ENCODE measurements at regions not wholly inside any gene's neighbourhood (a gene's known extent, or its start where the extent isn't known, plus 50 kb on each side); places are given as distances from the start of the nearest gene placed in this dataset.

DNA sequence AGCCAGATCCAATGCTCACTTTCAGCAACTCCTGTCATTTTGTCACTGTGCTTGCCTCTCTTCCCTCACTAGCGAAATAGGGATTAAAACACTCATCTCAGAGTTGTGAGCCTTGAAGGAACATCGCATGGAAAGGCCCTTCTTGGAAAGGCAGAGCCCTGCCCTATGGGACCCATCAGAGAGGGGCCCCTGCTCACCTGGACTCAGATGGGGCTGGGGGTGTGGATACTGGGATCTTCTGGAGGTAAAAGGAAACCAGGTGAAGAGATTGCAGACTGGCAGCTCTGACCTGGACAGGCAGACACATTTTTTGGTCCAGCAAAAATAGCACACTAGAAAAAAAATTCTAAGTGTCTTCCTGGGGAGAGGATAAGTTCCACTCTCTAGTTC, 54.2 kb upstream of the EPS8L3 start:
- H3K36me3 ChIP-seq (ENCODE audit: control insufficient read depth in 1 of 2, insufficient read depth in 2 of 2, low read length in 2 of 2): no peaks in the 10 kb centered on the region
- no peaks in the 10 kb centered on the region for H3K27me3 ChIP-seq (ENCODE audit: low read depth, low read length)
- H3K27ac ChIP-seq (ENCODE audit: low read length): no peak overlapping the region
- peaks cover 8 to 10% of the 10 kb centered on the region in 2 donors for H3K4me1 ChIP-seq (ENCODE audit: control insufficient read depth in 1 of 2, insufficient read depth in 2 of 2, low read length in 2 of 2)
- H3K4me3 ChIP-seq (ENCODE audit: low read depth in 1 of 2, low read length in 2 of 2): no peak overlapping the region
- no peaks in the 10 kb centered on the region for H3K9me3 ChIP-seq (ENCODE audit: control insufficient read depth in 1 of 2, low read length in 2 of 2)

DNA sequence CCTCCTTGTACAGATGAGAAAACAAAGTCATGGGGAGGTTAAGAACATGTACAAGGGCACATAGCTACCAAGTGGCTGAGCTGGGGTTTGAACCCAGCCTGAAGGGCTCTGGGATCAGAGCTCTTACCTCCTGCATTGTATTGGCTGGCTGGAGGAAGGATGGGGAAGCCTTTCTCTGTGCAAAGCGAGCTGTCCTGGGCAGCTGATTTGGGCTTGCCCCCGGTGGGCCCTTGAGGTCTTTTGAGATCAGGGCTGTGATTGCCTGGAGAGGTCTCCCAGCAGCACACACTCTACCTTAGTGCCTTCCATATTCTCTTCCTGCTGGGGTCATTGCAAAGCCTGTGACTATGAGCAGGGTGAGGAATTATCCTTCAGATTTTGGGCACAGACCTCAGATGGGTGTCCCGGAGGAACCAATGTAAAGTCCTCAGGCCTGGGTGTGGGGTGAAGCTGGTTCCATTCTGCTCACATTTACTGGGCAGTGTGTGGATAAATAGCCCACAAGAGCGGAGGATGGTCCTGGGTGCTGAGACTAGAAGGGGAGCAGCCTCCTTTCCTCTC, 53.3 kb upstream of the EPS8L3 start:
- peaks cover 4 to 8% of the 10 kb centered on the region in 2 donors for H3K4me1 ChIP-seq (ENCODE audit: control insufficient read depth in 1 of 2, insufficient read depth in 2 of 2, low read length in 2 of 2)
- H3K9me3 ChIP-seq (ENCODE audit: control insufficient read depth in 1 of 2, low read length in 2 of 2): no peaks in the 10 kb centered on the region
- H3K36me3 ChIP-seq (ENCODE audit: control insufficient read depth in 1 of 2, insufficient read depth in 2 of 2, low read length in 2 of 2): no peaks in the 10 kb centered on the region
- H3K4me3 ChIP-seq (ENCODE audit: low read depth in 1 of 2, low read length in 2 of 2): no peak overlapping the region
- H3K27me3 ChIP-seq (ENCODE audit: low read depth, low read length): no peaks in the 10 kb centered on the region
- no peak overlapping the region for H3K27ac ChIP-seq (ENCODE audit: low read length)

DNA sequence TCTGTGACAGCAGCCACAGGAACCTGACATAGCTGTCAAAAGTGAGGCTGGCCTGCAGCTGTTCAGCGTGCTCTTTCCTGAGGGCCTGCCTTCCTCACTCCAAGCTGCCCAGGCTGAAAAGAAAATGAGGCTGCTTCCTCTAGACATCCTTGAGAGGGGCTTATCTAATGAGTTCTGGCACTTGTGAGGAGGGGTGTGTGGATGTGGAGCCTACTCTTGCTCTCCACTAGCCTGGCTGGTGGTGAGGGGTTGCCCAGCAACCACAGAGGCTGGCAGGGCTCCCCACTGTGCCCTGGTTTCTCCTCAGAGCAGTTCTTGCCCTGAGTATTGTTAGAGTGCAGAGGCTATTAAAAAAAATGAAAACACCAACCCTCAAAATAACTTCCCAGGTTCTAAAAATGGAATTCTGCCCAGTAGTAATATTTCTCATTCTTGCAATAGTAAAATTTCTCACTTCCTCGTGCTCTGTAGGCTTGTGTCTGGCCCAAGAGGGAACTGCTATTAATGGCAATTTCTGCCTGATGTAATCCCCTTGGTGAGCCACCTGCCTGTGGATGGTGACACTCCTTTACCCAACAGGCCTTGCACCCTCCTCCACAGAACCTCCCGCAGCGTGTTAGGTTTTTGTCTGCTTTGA, 52.6 kb upstream of the EPS8L3 start:
- Histone ChIP-seq H3K4me1 (ENCODE audit: control insufficient read depth in 1 of 2, insufficient read depth in 2 of 2, low read length in 2 of 2) (peaks cover 4 to 8% of the 10 kb centered on the region in 2 donors), H3K9me3 (ENCODE audit: control insufficient read depth in 1 of 2, low read length in 2 of 2) (no peaks in the 10 kb centered on the region), H3K27ac (ENCODE audit: low read length) (no peak overlapping the region), H3K4me3 (ENCODE audit: low read depth in 1 of 2, low read length in 2 of 2) (no peak overlapping the region), H3K36me3 (ENCODE audit: control insufficient read depth in 1 of 2, insufficient read depth in 2 of 2, low read length in 2 of 2) (no peaks in the 10 kb centered on the region), H3K27me3 (ENCODE audit: low read depth, low read length) (no peaks in the 10 kb centered on the region)

DNA sequence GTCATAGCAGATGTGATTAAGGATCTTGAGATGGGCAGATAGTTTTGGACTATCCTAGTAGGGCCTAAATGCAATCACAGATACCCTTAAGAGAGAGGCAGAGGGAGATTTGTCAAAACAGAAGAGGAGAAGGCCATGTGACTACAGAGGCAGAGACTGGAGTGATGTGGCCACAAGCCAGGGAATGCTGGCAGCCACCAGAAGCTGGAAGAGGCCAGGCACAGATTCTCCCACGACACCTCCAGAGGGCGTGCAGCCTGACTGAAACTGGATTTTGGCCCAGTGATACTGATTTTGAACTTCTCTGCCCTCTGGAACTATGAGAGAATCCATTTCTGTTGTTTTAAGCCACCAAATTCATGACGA, 52.1 kb upstream of the EPS8L3 start:
- H3K4me3 ChIP-seq (ENCODE audit: low read depth in 1 of 2, low read length in 2 of 2): no peak overlapping the region
- no peak overlapping the region for H3K27ac ChIP-seq (ENCODE audit: low read length)
- no peaks in the 10 kb centered on the region for H3K9me3 ChIP-seq (ENCODE audit: control insufficient read depth in 1 of 2, low read length in 2 of 2)
- peaks cover 4 to 8% of the 10 kb centered on the region in 2 donors for H3K4me1 ChIP-seq (ENCODE audit: control insufficient read depth in 1 of 2, insufficient read depth in 2 of 2, low read length in 2 of 2)
- no peaks in the 10 kb centered on the region for H3K36me3 ChIP-seq (ENCODE audit: control insufficient read depth in 1 of 2, insufficient read depth in 2 of 2, low read length in 2 of 2)
- H3K27me3 ChIP-seq (ENCODE audit: low read depth, low read length): no peaks in the 10 kb centered on the region

DNA sequence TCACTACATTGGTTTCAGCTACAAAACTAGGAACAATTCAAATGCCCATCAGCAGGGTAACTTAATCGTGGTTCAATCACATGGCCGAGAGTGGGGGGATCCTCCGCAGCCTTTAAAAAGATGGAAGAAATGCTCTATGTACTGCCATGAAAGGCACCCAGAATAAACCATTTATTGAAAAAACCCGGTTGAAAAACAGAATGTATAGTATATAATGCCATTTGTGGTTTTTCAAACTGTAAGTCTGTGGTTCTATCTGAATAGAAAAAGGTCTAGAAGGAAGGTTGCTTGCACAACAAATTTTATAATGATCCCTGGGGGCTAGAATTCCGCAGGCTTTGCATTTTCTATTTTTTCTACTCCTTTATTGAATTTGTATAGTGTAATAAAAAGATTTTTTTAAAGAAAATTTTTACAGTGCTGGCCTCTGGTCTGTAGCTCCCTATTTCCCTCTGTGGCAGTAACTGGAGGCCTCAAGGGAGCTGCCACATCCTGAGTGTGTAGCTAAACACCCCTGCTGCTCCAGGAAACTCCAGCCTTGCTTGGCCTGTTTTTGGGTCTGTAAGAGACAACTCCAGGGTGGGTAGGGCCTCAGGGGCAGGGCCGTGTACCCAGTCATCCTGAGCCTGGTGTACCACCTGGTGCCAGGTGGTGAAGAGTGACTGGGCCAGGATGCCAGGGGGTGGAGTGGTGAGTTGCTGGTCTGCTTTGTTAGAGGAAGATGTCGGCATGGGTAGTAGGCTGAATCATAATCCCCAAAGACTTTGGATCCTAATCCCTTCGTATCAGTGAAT, 51.5 kb upstream of the EPS8L3 start:
- Histone ChIP-seq H3K36me3 (ENCODE audit: control insufficient read depth in 1 of 2, insufficient read depth in 2 of 2, low read length in 2 of 2) (no peaks in the 10 kb centered on the region), H3K9me3 (ENCODE audit: control insufficient read depth in 1 of 2, low read length in 2 of 2) (no peaks in the 10 kb centered on the region), H3K27ac (ENCODE audit: low read length) (no peak overlapping the region), H3K4me3 (ENCODE audit: low read depth in 1 of 2, low read length in 2 of 2) (no peak overlapping the region), H3K4me1 (ENCODE audit: control insufficient read depth in 1 of 2, insufficient read depth in 2 of 2, low read length in 2 of 2) (peaks cover 4 to 8% of the 10 kb centered on the region in 2 donors), H3K27me3 (ENCODE audit: low read depth, low read length) (no peaks in the 10 kb centered on the region)

GRCh38 chr1:109814223-109814622, 50.5 kb upstream of the EPS8L3 start:
- no peaks in the 10 kb centered on the region for H3K27me3 ChIP-seq (ENCODE audit: low read depth, low read length)
- H3K9me3 ChIP-seq (ENCODE audit: control insufficient read depth in 1 of 2, low read length in 2 of 2): no peaks in the 10 kb centered on the region
- no peaks in the 10 kb centered on the region for H3K36me3 ChIP-seq (ENCODE audit: control insufficient read depth in 1 of 2, insufficient read depth in 2 of 2, low read length in 2 of 2)
- H3K27ac ChIP-seq (ENCODE audit: low read length): no peak overlapping the region
- H3K4me3 ChIP-seq (ENCODE audit: low read depth in 1 of 2, low read length in 2 of 2): no peak overlapping the region
- H3K4me1 ChIP-seq (ENCODE audit: control insufficient read depth in 1 of 2, insufficient read depth in 2 of 2, low read length in 2 of 2): peaks cover 0 to 8% of the 10 kb centered on the region in 2 donors
